ENCODE measurements at regions not wholly inside any gene's neighbourhood (a gene's known extent, or its start where the extent isn't known, plus 50 kb on each side); places are given as distances from the start of the nearest gene placed in this dataset.
"Not testable (repeated sequence)": the region's sequence is repeated elsewhere in the genome, so short reads cannot be mapped to it uniquely, and the experiment has no call there.

DNA sequence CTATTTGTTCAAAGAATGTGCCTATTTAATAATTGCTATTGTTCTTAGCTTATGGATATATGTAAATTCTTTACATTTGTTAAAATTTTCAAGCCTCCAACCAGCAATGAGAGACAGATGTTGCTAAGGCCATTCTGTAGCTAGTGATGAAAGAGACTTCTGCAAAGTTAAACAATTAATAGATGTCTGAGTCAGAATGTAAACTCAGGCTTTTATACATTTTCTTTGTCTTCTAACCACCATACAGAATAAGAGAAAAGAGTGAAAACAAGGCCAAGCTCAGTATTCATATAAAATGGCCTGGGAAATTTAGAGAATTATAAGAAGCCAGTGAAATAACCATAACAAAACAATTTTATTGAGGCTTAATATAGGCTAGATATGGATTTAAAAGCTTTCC, 1102.3 kb upstream of the SEL1L start:
- no peak for DNase-seq

DNA sequence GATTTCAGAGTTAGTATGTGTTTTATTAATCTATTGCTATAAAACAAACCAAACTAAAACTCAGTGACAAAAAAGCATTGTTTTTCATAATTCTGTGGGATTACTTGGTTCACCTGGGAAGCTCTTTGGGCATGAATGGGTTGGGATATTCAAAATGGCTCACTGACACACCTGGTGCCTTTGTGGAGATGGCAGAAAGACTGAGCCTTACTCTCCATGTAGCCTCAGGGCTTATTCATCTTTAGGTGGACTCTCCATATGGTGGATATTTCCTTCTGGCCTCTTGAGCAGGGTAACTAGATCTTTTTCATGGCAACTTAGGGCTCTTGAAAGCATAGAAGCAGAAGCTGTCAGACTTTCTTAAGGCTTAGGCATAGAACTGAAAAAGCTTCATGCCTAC, 1102.8 kb upstream of the SEL1L start:
- DNase-seq, result no peak

- DNase-seq, result no peak
These were observed 1107.4 kb upstream of the SEL1L start for GRCh38 chr14:82641050-82641540.

DNA sequence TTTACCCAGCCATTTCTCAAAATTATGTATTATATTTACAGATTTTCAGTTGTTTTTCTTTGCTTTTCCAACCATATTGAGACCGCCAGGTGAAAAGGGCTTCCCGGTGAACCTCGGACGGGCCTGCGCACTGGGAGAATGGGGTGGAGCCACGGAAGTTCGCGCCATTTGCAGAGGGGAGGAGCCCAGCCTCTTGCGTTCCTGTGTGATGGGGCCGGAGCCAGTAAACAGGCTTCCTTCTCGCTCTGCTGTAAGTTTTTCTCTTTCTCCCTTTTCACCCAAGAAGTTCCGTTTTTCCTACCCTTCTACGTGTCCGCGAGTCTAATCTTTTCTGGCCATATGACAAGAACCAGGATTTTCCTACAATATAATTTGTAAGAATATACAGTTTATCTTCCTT, 1108.8 kb upstream of the SEL1L start:
- peak; percentile 8 for DNase-seq

- DNase-seq, result no peak
These were observed 1113.6 kb upstream of the SEL1L start for GRCh38 chr14:82647088-82647810.

- no peak for DNase-seq
These were observed 1122.1 kb upstream of the SEL1L start for GRCh38 chr14:82655770-82656169.

- DNase-seq, result no peak
These were observed 1123.6 kb upstream of the SEL1L start for GRCh38 chr14:82657186-82657675.

- no peak for DNase-seq
These were observed 1127.6 kb upstream of the SEL1L start for GRCh38 chr14:82661258-82661657.

DNA sequence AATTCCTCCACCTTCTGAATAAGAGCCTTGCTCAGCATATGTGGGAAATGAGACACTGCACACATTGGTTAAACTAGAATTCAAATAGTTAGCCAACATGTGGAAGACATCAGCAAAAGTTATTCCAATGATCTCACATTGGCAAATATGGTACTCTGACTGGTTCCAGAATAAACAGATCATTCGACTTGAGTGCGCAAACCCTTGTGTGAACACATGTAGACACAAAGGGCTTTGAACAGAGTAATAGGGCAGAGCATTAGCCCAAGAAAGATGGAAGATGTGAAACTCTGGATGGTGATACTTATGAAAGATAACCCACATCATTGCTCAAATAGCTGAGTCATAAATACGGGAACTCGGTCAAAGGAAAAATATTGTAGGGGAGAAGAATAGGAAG, 1133.4 kb upstream of the SEL1L start:
- DNase-seq, result no peak

- DNase-seq, result no peak
These were observed 1133.8 kb upstream of the SEL1L start for GRCh38 chr14:82667501-82667900.

DNA sequence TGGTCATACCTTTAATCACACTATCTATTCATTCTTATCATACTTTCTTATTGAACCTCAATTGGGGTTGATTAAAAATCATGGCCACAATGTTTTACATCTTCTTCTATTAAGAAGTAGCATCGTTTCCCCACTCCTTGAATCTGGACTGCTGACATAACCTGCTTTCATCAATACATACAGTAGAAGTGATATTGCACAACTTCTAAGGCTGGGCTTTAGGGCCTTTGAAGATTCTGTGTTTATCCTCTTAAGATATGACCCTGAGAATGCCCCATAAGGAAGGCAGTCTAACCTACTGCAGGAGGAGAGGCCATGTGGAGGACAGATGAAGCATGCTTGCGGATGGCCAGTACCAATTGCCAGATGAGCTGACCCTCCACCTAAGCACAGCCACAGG, 1142.8 kb upstream of the SEL1L start:
- DNase-seq, result no peak

DNA sequence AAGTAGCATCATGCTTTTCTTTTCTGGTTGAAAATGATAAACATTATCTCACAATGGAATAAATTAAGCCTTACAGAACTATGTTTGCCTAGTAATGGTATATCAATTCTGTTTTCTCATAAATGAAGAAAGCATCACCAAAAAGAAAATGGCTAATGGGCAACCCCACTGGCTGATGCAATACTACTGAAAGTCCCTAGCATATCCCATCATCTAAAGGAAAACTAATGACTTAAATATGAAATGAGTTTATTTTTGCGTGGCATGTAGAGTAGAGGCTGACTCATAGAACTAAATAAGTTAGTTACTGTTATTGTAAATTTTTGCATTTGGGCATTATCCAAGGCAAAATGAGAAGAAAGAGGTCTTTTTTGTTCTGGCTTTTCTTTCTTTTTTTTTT, 1156.3 kb upstream of the SEL1L start:
- DNase-seq, result no peak

DNA sequence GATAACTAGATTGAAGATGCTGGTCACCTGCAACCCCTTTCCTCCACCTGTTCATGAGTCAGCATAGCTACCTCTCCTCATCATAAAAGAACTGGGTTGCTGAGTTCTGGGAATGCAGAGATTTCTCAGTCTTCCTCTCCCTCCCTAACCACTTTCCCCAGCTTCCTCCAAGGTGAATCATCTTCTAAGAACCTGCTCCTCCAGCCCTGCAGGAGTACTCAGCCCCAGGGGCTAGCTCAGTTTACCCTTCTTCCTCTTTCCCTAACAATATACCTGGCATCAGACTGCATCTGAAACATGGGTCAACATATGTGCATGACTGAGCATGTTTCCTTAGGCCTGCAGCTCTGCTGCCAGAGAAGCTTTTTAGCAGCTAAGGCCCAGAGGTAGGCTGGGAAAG, 1157.5 kb upstream of the SEL1L start:
- not testable (repeated sequence) for DNase-seq

DNA sequence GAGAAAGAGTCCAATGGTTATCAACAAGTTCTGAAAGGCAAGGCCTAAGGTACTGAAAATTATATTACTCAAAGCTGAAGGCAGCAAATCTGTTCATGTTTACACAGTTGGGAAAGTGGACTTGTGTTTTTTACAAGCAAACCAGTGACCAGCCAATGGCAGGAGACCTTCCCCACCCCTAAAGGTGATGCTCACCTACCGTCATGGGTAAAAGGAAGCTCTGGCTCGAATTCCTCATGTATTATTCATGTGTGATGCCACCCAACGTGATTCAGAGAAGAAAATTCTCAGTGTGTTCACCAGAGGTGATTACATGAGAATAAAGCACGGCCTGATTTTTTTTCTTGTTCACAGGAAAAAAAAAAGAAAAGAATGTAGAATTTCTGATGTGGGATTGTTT, 1161.2 kb upstream of the SEL1L start:
- no peak for DNase-seq

GRCh38 chr14:82704218-82704617, 1170.6 kb upstream of the SEL1L start:
- DNase-seq, result no peak

DNA sequence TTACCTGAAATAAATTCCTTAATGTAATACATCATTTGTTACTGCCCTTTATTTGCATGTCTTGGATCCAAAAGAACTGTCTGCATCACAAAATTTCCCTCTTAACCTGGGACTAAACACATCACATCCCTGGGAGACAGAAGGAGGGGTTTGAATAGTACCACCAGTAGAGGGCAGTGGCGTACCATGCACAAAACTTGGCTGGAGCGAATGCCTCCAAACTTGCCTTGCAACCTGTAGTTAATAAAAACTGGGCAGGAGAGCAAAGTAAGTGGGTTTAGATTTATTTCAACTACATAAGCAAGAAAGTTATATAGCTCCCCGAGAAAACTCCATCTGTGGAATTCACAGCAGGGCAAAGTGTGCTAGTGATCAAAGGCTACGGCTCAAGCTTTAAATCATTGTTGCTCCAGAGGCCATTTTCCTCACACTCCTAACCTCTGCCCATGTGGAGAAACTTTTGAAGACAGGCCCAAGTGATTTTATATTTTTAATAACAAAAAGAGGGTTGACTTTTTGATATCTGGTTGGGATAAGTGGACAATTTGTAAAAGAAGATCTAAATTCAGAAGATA, 1176.7 kb upstream of the SEL1L start:
- DNase-seq, result peak; percentile 62

DNA sequence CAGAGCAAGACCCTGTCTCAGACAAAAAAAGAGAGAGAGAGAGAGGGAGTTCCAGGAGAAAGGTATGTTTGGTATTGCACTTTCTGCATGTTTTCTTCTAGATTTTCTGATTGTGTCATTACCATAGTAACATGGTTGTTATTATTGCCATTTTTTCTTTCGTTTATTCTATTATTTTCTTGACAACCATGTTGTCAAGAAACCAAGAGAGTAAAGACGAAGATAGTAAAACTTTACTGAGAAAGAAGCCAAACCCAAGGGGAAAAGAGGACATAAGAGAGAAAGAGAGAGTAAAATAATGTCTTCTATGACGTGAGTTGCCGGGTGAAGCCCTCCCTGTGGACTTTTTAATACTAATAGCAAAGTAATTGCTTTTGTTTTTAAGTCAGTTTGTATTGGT, 1186.0 kb upstream of the SEL1L start:
- DNase-seq, result no peak

DNA sequence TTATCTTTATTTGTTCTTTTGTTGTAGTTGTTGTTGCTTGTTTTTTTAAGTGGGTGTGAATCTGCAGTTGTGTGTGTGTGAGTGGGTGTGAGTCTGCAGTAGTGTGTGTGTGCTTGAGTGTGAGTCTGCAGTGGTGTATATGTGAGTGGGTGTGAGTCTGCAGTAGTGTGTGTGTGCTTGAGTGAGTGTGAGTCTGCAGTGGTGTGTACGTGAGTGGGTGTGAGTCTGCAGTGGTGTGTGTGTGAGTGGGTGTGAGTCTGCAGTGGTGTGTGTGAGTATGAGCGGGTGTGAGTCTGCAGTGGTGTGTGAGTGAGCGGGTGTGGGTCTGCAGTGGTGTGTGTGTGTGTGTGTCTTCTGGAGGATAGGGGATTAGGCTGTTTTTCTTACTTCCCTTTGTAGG, 1186.8 kb upstream of the SEL1L start:
- DNase-seq, result no peak

DNA sequence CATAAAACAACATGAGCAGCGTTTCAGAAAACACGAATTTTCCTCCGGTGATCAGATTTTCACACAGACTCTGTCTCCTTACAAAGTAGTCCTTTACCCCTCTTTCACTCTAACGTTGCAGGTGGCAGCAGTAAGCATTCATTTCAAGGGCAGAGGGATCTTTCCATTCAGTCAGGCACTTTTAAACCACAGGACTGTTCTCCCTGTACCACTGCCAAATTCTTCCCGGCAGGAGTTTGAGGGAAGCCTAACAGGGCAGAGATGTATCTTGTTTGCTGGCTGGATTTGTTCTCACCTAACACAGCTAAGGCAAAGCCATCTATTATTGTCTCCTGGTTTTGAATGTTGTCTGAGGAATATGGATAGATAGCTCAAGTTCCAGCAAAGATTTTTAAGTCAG, 1187.3 kb upstream of the SEL1L start:
- DNase-seq, result no peak

GRCh38 chr14:82724316-82724715, 1190.7 kb upstream of the SEL1L start:
- no peak for DNase-seq

DNA sequence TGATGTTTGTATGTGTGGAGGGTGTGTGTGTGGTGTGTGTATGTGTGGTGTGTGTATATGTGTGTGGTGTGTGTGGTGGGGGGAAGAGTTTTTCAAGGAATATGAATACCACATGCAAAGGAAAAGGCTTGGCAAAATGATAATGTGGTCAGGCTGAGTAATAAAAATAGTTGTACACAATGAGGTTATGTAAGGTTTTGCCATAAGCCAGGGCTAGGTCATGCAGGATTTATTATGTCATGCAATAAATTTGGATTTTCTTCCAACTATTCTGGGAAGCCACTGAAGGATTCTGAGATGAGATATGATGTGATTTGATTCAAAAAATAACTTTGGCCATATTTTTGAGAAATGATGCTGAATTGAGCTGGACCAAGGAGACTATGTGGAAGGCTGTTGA, 1191.6 kb upstream of the SEL1L start:
- DNase-seq, result no peak

- DNase-seq, result no peak
These were observed 1197.9 kb upstream of the SEL1L start for GRCh38 chr14:82731526-82731925.

DNA sequence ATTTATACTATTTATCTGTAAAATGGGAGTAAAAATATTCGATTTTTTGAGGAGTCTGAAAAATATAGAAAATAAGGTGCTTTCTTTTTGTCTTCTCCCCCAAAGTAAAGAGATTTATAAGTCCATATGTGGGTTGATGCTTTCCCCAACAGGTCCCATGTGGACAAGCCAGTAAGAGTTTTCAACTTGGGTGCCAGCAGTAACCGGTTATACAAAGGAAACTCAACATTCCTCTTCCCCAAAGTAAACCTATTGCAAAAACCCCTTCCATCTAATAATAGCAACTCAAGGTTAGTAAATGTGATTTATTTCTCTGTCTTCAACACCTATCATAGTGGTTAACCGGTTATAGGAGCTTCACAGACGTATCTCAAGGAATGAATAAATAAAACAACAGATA, 1206.9 kb upstream of the SEL1L start:
- no peak for DNase-seq

DNA sequence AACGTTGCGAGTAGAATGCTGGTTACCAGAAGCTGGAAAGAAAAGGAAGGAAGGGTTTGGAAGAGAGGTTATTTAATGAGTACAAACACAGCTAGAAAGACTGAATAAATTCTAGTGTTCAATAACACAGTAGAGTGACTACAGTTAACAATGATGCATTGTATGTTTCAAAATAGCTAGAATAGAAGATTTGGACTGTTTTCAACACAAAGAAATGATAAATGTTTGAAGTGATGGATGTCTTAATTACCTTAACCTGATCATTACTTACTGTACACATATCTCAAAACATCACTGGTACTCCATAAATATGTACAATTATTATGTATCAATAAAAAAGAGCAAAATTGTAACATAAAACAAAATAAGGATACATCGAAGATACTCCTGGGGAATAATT, 1221.8 kb upstream of the SEL1L start:
- DNase-seq, result no peak

DNA sequence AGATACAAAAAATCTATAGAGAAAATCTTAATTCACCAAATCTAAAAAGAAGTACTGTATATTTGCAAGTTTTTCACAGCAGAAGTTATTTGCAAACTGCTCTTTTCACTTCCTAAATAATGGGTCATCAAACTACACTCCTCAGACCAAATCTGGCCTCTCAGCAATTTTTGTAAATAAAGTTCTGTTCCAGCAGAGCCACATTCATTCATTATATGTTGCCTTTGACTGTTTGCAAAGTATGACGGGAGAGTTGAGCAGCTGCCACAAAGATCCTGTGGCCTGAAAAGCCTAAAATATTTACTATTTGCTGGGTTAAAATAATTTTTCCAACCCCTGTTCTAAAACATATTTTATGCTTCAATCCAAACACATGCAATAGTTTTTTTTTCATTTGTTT, 1222.3 kb upstream of the SEL1L start:
- DNase-seq, result no peak
